Activated CD4-positive, alpha-beta T cell treated with anti-CD3 and anti-CD28 coated beads, Interleukin-2, amount 50 U/mL, for 24 hours (primary cell): ENCODE measurements at regions not wholly inside any gene's neighbourhood (a gene's known extent, or its start where the extent isn't known, plus 50 kb on each side); places are given as distances from the start of the nearest gene placed in this dataset.
"Not testable (repeated sequence)": the region's sequence is repeated elsewhere in the genome, so short reads cannot be mapped to it uniquely, and the experiment has no call there.

ENCODE experiments used
- DNase-seq, 2 donors: peaks; one replicate each; pipeline ENCODE4 v3.0.0-alpha.2; 2020; ENCODE audit warnings: low read depth in 1 of 2, low spot score in 1 of 2

GRCh38 chr22:49402169-49402568, 425.5 kb downstream of the BRD1 start:
- no peak for DNase-seq

- DNase-seq = no peak
These were observed 426.6 kb downstream of the BRD1 start for GRCh38 chr22:49400941-49401598.

GRCh38 chr22:49400136-49400940, 427.3 kb downstream of the BRD1 start:
- no peak for DNase-seq

- DNase-seq = no peak
These were observed 429.0 kb downstream of the BRD1 start for GRCh38 chr22:49398646-49399045.

- DNase-seq = no peak
These were observed 429.6 kb downstream of the BRD1 start for GRCh38 chr22:49398115-49398514.

GRCh38 chr22:49396817-49397216, 430.9 kb downstream of the BRD1 start:
- no peak for DNase-seq

GRCh38 chr22:49395617-49396016, 432.1 kb downstream of the BRD1 start:
- no peak for DNase-seq

GRCh38 chr22:49395062-49395461, 432.6 kb downstream of the BRD1 start:
- not testable (repeated sequence) for DNase-seq

- DNase-seq = no peak
These were observed 433.4 kb downstream of the BRD1 start for GRCh38 chr22:49394116-49394785.

GRCh38 chr22:49393526-49393925, 434.1 kb downstream of the BRD1 start:
- no peak for DNase-seq

- DNase-seq = no peak
These were observed 434.7 kb downstream of the BRD1 start for GRCh38 chr22:49392841-49393510.

GRCh38 chr22:49392247-49392646, 435.4 kb downstream of the BRD1 start:
- DNase-seq = no peak

- no peak for DNase-seq
These were observed 436.2 kb downstream of the BRD1 start for GRCh38 chr22:49391436-49391835.

- DNase-seq = no peak
These were observed 436.7 kb downstream of the BRD1 start for GRCh38 chr22:49390954-49391353.

GRCh38 chr22:49383909-49384308, 443.8 kb downstream of the BRD1 start:
- not testable (repeated sequence) for DNase-seq

GRCh38 chr22:49382451-49382735, 445.3 kb downstream of the BRD1 start:
- no peak for DNase-seq

GRCh38 chr22:49381595-49382450, 445.9 kb downstream of the BRD1 start:
- DNase-seq = no peak

GRCh38 chr22:49380828-49381114, 446.9 kb downstream of the BRD1 start:
- DNase-seq = no peak

- DNase-seq = no peak
These were observed 447.4 kb downstream of the BRD1 start for GRCh38 chr22:49380095-49380827.

- DNase-seq = no peak
These were observed 450.4 kb downstream of the BRD1 start for GRCh38 chr22:49377306-49377705.
